ENCODE measurements at regions not wholly inside any gene's neighbourhood (a gene's known extent, or its start where the extent isn't known, plus 50 kb on each side); places are given as distances from the start of the nearest gene placed in this dataset.

DNA sequence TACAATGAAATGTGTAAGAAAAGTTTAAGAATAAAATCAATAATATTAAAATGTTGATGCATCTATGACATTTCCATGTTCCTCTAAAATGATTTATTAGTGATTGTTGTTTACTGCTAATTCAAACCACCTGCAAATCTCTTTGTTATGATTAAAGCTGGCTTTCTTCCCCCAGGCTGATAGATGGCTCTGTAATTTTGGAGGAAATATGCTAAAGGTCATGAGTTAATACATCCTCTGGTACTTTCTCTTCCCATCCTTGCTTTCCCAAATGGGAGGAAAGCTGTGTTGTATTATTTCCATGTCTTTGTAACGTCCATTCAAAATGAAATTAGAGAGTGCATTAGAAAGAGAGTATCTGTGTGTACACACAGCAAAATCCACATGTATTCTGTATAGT lies 139.5 kb upstream of the TMCO5A start:
- no peak for DNase-seq

DNA sequence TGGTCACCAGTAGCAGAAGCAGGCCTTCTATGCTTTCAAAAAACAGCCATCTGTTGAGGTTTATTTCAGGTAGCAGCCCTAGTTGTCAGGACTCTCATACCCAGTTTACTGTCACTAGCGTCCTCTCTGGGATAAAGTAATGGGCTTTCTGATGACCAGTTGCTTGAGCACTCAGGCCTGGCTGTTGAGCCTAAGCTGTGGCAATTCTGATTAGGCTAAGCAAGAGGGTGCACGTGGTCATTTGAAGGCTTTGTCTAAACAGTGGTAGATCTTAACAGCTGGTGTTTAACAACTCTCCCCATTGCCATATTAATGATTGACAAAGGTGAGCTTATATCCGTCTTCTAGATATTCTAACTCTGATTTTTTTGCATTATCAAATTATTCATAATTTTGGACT lies 132.9 kb upstream of the TMCO5A start:
- DNase-seq: no peak

- DNase-seq: no peak
Measured at GRCh38 chr15:37806808-37807207, 127.6 kb upstream of the TMCO5A start.

- no peak for DNase-seq
Measured at GRCh38 chr15:37810381-37810780, 124.1 kb upstream of the TMCO5A start.

GRCh38 chr15:37813306-37813705 lies 121.1 kb upstream of the TMCO5A start:
- DNase-seq: no peak

DNA sequence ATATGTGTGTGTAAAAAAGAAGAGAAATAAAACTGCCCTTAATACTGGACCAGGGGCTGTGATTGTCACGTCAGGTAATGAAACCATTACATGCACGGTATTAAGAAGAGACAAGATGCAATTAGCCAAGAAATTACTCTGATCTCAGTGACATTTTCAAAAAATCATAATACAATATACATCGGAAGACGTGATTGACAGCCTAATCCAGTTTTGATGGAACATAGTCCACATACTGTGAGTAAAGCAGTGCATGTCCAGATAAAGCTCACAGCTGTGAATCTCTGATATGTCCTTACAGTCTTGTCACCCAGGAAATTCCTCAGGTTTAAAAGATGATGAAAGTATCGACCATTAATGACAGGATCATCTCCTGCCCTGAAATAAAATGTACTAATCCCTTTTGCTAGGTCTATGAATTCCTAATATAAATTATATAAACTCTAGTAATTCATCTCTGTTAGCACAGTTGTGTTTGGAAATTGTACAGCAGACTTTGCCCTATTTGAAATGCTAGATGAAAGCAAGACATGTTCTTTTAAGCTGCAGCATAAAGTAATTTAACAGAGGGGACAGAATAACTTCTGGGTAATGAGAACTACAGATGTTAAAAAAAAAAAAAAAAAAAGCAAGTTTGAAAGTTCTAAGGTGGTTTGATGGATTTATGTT lies 119.5 kb upstream of the TMCO5A start:
- no peak for DNase-seq

GRCh38 chr15:37818152-37818677 lies 116.2 kb upstream of the TMCO5A start:
- no peak for DNase-seq

DNA sequence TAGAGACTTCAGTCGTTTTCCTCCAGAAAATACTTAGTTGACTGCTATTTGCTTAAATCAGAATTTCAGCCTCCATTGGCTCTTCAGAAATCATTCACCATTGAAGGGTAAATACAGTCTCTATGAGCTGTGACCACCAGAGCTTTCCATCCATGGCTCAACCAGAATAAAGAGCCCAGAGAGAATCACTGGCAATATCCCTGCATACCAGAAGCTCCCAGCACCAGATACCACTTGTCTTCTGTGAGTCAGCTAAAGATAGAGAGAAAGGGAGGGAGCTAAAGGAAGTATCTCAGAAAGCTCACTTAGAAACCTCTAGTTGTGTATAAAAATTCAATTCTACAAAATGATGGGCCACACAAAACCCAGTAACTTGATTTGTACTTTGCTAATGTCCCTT lies 115.2 kb upstream of the TMCO5A start:
- no peak for DNase-seq

GRCh38 chr15:37820380-37821128 lies 113.9 kb upstream of the TMCO5A start:
- no peak for DNase-seq

DNA sequence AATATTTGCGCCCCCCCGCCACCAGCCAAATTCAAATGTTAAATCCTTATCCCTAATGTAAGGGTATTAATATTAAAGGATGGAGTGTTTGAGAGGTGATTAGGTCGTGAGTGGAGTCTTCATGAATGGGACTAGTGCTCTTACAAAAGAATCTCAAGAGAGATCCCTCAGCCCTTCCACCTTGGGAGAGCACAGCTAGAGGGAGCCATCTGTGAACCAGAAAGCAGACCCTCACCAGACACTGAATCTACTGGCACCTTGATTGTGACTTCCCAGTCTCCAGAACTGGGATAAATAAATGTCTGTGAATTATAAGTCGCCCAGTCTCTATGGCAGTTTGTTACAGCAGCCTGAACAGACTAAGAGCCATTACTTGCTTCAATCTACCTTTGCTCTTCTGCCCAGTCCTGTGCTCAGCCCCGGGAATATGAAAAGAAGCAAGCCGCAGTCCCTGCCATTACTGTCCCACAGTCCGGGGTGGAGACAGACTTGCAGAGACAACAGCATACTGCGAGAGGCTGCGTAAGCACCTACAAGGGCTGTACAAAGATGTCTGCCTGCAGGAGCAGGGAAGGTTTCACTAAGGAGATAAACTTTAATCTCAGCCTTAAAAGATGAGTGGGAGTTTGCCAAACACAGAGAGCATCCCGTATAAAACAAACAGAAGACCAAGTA lies 110.7 kb upstream of the TMCO5A start:
- no peak for DNase-seq

DNA sequence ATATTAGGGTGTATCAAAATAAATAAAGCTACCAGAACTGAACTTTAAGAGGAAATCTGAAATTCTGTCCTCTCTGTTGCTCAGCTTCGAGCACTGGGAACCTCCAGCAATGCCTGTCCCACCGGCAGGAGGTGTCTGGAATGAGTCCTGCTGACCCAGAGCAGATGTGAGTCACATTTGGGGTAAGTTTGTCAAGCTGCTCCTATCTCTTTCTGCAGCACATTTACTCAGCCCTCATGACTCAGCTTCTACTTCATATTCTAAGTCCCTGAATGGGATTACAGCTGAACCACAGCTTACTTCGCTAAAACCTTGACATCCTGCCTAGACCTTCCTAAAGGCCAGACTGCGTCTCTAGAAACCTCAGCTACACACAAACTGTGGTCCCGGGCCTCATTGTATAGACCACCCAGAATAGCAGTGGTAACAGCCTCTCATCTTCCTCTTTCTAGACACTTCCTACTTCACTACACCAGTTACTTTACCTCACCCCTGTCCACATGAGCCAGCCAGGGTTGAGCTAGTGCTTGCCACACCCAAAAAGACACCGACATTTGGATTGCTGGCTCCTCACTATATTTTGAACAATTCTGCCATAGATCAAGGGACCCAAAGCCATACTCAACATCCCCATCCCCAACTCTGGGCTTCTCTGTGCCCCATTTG lies 109.6 kb upstream of the TMCO5A start:
- DNase-seq: no peak

- no peak for DNase-seq
Measured at GRCh38 chr15:37837276-37837675, 97.2 kb upstream of the TMCO5A start.

DNA sequence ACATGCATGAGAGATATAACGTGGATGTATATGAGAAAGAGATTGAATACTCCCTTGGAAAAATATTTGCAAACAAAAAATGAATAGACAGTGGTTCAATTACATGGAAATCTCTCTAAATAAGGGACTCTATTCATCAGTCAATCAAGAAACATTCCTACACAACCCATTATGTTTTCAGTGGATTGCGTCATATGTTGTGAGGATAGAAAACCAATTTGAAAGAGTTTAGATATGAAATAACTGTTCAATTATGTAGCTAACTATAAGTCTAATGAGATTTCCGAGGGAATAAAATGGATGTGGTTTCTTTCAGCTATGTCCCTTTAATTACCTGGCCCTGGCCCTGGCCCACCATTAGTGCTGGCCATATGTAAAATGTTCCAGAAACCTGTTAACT lies 86.7 kb upstream of the TMCO5A start:
- DNase-seq: no peak

GRCh38 chr15:37856109-37856508 lies 78.3 kb upstream of the TMCO5A start:
- DNase-seq: no peak

DNA sequence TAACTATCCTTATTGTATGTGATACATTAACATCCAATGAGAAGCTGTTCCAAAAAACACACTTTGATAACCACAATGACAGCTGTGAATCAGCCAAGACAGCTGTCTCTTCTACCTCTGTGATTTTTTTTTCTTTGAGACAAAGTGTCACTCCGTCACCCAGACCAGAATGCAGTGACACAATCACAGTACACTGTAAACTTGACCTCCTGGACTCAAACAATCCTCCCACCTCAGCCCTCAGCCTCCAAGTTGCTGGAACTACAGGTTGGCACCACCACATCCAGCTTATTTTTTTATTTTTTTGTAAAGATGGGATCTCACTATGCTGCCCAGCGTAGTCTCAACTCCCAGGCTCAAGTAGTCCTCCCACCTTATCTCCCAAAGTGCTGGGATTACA lies 73.5 kb upstream of the TMCO5A start:
- no peak for DNase-seq

DNA sequence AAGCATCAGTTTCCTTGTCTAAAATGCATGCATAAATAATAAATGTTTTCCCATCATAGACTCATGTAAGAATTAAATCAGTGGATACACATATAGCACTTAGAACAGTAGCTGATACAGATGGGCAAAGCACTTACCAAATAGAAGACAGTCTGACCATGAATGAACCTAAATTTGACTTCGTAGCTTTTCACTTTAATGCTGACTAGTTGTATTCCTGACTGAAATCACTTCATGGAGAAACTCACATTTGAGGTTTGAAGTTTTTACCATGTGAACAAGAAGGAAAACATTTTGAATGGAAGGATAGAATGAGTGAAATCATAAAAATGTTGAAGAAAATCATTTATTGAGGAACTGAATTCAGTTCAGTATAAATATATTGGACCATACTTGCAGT lies 68.8 kb upstream of the TMCO5A start:
- DNase-seq: no peak

- no peak for DNase-seq
Measured at GRCh38 chr15:37870711-37871110, 63.7 kb upstream of the TMCO5A start.

DNA sequence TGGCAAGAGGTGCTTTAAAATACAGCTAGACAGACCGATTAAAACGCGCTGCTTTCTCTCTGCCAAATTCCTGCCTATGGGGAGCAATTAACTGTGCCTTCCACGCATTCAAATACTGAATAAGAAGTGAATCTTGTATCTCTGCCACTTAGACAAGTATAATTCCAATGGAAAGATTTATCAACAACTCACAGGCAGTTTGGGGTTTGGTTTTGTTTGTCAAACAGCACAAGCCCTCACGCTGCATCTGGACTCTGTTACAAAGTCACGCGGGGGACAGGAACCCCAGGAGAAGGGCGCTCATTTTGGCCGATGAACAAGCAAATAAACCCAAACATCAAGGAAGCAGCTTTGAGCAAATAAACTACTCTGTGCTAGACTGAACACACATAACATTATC lies 61.8 kb upstream of the TMCO5A start:
- no peak for DNase-seq

DNA sequence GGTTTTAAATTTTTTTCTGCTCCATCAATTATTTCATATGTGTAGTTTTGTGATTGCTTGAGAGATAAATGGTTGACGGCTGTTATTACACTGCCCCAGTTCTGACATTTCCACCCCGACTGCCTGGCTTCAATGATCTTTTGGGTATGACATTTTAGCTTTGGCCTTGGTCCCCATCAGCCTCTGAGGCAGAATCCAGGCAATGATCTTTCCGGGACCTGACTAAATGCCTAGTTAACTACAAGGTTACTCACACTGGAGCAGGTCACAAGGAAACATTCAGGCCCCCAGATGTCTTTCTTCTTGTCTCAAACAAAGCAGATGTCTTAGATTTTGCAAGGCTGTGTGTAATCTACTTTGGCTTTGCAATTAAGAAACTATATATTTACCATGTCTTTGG lies 61.1 kb upstream of the TMCO5A start:
- DNase-seq: no peak

- DNase-seq: no peak
Measured at GRCh38 chr15:37876900-37877299, 57.5 kb upstream of the TMCO5A start.

- DNase-seq: no peak
Measured at GRCh38 chr15:37877851-37878741, 56.3 kb upstream of the TMCO5A start.
